ENCODE measurements at regions not wholly inside any gene's neighbourhood (a gene's known extent, or its start where the extent isn't known, plus 50 kb on each side); places are given as distances from the start of the nearest gene placed in this dataset.
"Not testable (repeated sequence)": the region's sequence is repeated elsewhere in the genome, so short reads cannot be mapped to it uniquely, and the experiment has no call there.

DNA sequence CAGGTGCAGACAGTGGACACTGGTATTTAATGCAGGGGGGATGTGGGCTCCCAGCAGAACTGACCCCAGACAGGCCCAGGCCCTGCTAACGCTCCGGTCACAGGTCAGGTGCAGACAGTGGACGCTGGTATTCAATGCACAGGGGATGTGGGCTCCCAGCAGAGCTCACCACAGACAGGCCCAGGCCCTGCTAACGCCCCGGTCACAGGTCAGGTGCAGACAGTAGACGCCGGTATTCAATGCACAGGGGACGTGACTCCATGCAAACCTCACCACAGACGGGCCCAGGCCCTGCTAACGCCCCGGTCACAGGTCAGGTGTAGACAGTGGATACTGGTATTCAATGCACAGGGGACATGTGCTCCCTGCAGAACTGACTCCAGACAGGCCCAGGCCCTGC is 98.0 kb downstream of the SHOX start:
- DNase-seq (ENCODE audit: low read depth in 1 of 2, low spot score in 2 of 2); H2BK120ac ChIP-seq (replicated peaks; ENCODE audit: low read depth, low read length); H2BK20ac ChIP-seq (ENCODE audit: low read length); H3K4ac ChIP-seq (replicated peaks; ENCODE audit: insufficient read length, low read depth, low read length); H3K23me2 ChIP-seq (ENCODE audit: low read depth, low read length); FAIRE-seq; H4K91ac ChIP-seq (replicated peaks; ENCODE audit: insufficient read length, low read length); H3K9ac ChIP-seq (replicated peaks in 1 of 4; ENCODE audit: extremely low read depth in 1 of 4, low read depth in 3 of 4, low read length in 3 of 4); H2AK5ac ChIP-seq (ENCODE audit: low read depth, low read length); H3K18ac ChIP-seq (ENCODE audit: extremely low read depth, low read length); H4K8ac ChIP-seq (ENCODE audit: extremely low read depth, insufficient read depth, low read length); H4K5ac ChIP-seq (ENCODE audit: insufficient read length, low read depth, low read length); H3K79me2 ChIP-seq (ENCODE audit: control insufficient read depth in 1 of 2, insufficient read depth in 2 of 2, low read length in 2 of 2); H2AFZ ChIP-seq (ENCODE audit: low read length); H3K79me1 ChIP-seq (ENCODE audit: low read depth, low read length); H3K23ac ChIP-seq (ENCODE audit: insufficient read length); H2BK5ac ChIP-seq (ENCODE audit: low read depth, low read length); H3K4me2 ChIP-seq (ENCODE audit: insufficient read depth in 1 of 2, low read depth in 2 of 2, low read length in 2 of 2); H3K27me3 ChIP-seq (replicated peaks in 1 of 4; ENCODE audit: control insufficient read depth in 3 of 4, extremely low read depth in 1 of 4, insufficient read depth in 3 of 4, low read length in 3 of 4); H3K14ac ChIP-seq (ENCODE audit: insufficient read length); H2BK15ac ChIP-seq (ENCODE audit: low read length); H4K20me1 ChIP-seq (replicated peaks in 1 of 2; ENCODE audit: control insufficient read depth in 1 of 2, insufficient read depth in 2 of 2, low read length in 2 of 2); H3K36me3 ChIP-seq (ENCODE audit: control insufficient read depth in 2 of 4, insufficient read depth in 4 of 4, low read length in 3 of 4); H3K56ac ChIP-seq (replicated peaks; ENCODE audit: insufficient read length, low read depth, low read length); POLR2A ChIA-PET (ENCODE audit: partially characterized antibody); CTCF ChIA-PET (ENCODE audit: partially characterized antibody); H3K4me1 ChIP-seq (replicated peaks in 1 of 4; ENCODE audit: control insufficient read depth in 3 of 4, insufficient read depth in 4 of 4, low read length in 3 of 4); H2BK12ac ChIP-seq (ENCODE audit: low read depth, low read length); H3K27ac ChIP-seq (ENCODE audit: low read depth, low read length); H3K4me3 ChIP-seq (ENCODE audit: extremely low read depth in 1 of 4, insufficient read depth in 2 of 4, low read depth in 3 of 4, low read length in 4 of 4): not testable (repeated sequence)
- peaks cover 10 to 12% of the 10 kb centered on the region in 2 experiments; a peak in 3 of 4 replicates for H3K9me3 ChIP-seq (ENCODE audit: insufficient read depth in 2 of 2, low read depth in 1 of 2, low read length in 1 of 2)
- WGBS, 2 experiments (ENCODE audit: extremely low coverage in 1 of 2, insufficient coverage in 1 of 2, insufficient read length in 1 of 2, insufficient replicate concordance in 2 of 2, low coverage in 1 of 2, low lambda C conversion rate in 2 of 2, missing lambda C conversion rate in 1 of 2) = 71% methylated on average over 11 of the region's 11 CpGs; no CpG with 5 or more reads in 1 of the 2 experiments

Measured in H1 (cell line).